Neural crest cell (in vitro differentiated cells): ENCODE measurements at regions not wholly inside any gene's neighbourhood (a gene's known extent, or its start where the extent isn't known, plus 50 kb on each side); places are given as distances from the start of the nearest gene placed in this dataset.
"Not testable (repeated sequence)": the region's sequence is repeated elsewhere in the genome, so short reads cannot be mapped to it uniquely, and the experiment has no call there.

Experiments used
- DNase-seq: peaks from one replicate; pipeline ENCODE4 v3.0.0; 2021; ENCODE audit warnings: low read depth, mixed read lengths, low spot score
- H3K27ac Mint-ChIP-seq: one replicate; pipeline ENCODE4 v1.8.0; 2021; ENCODE audit warnings: mild to moderate bottlenecking, mixed read lengths; ENCODE audit not compliant: unreplicated experiment
- H3K27me3 Mint-ChIP-seq: 2 replicates; pipeline ENCODE4 v1.8.0; 2021; ENCODE audit warnings: low read depth, mild to moderate bottlenecking, mixed read lengths
- H3K36me3 Mint-ChIP-seq: 2 replicates; pipeline ENCODE4 v1.8.0; 2021; ENCODE audit warnings: low read depth, mild to moderate bottlenecking, mixed read lengths
- H3K4me1 Mint-ChIP-seq: 2 replicates; pipeline ENCODE4 v1.8.0; 2021; ENCODE audit warnings: mixed read lengths
- H3K4me3 Mint-ChIP-seq: one replicate; pipeline ENCODE4 v1.8.0; 2021; ENCODE audit warnings: mild to moderate bottlenecking, mixed read lengths
- H3K9me3 Mint-ChIP-seq: 2 replicates; pipeline ENCODE4 v1.8.0; 2021; ENCODE audit warnings: mixed read lengths
- CTCF ChIP-seq: fragments of 200-600 bp; sonication (generic); conservative IDR thresholded peaks from 2 replicates; pipeline ENCODE4 v1.5.0; 2021; ENCODE audit warnings: antibody characterized with exemption, mild to moderate bottlenecking

- Mint-ChIP-seq H3K9me3 (peaks cover 1% of the 10 kb centered on the region), H3K27ac (no peak overlapping the region), H3K4me3 (no peak overlapping the region), H3K4me1 (no peaks in the 10 kb centered on the region), H3K27me3 (peaks cover 15% of the 10 kb centered on the region), H3K36me3 (peaks cover 2% of the 10 kb centered on the region)
- DNase-seq: no peak
- no peak for TF ChIP-seq CTCF
Observed at GRCh38 chr20:43349841-43350240, 107.9 kb upstream of the SRSF6 start.

GRCh38 chr20:43347839-43348238, 109.9 kb upstream of the SRSF6 start:
- H3K27me3 Mint-ChIP-seq: peaks cover 15% of the 10 kb centered on the region
- not testable (repeated sequence) for H3K9me3 Mint-ChIP-seq, DNase-seq, H3K27ac Mint-ChIP-seq, H3K4me1 Mint-ChIP-seq, H3K4me3 Mint-ChIP-seq, H3K36me3 Mint-ChIP-seq

GRCh38 chr20:43345676-43346075, 112.0 kb upstream of the SRSF6 start:
- Mint-ChIP-seq H3K4me1 (no peaks in the 10 kb centered on the region), H3K27ac (no peak overlapping the region), H3K27me3 (peaks cover 18% of the 10 kb centered on the region), H3K9me3 (peaks cover 8% of the 10 kb centered on the region), H3K36me3 (peaks cover 2% of the 10 kb centered on the region), H3K4me3 (no peak overlapping the region)
- no peak for DNase-seq
- TF ChIP-seq CTCF: no peak

- no peak for TF ChIP-seq CTCF
- no peak overlapping the region for H3K4me3 Mint-ChIP-seq
Observed at GRCh38 chr20:43341511-43341910, 116.2 kb upstream of the SRSF6 start.

GRCh38 chr20:43337036-43337435, 120.7 kb upstream of the SRSF6 start:
- Mint-ChIP-seq H3K27ac (no peak overlapping the region), H3K9me3 (peaks cover 17% of the 10 kb centered on the region), H3K4me3 (no peak overlapping the region), H3K36me3 (peaks cover 3% of the 10 kb centered on the region), H3K4me1 (no peaks in the 10 kb centered on the region), H3K27me3 (peaks cover 2% of the 10 kb centered on the region)
- DNase-seq: no peak
- no peak for TF ChIP-seq CTCF

More at GRCh38 chr20:43341511-43341910, 116.2 kb upstream of the SRSF6 start:
- Mint-ChIP-seq H3K4me1 (no peaks in the 10 kb centered on the region), H3K27ac (no peak overlapping the region), H3K36me3 (peaks cover 2% of the 10 kb centered on the region), H3K9me3 (peaks cover 8% of the 10 kb centered on the region), H3K27me3 (peaks cover 7% of the 10 kb centered on the region)
- no peak for DNase-seq

GRCh38 chr20:43334080-43334479, 123.6 kb upstream of the SRSF6 start:
- peaks cover 3% of the 10 kb centered on the region for H3K36me3 Mint-ChIP-seq
- TF ChIP-seq CTCF: no peak
- no peaks in the 10 kb centered on the region for H3K4me1 Mint-ChIP-seq
- no peak overlapping the region for H3K27ac Mint-ChIP-seq
- no peak for DNase-seq
- H3K9me3 Mint-ChIP-seq: peaks cover 17% of the 10 kb centered on the region
- no peak overlapping the region for H3K4me3 Mint-ChIP-seq
- peaks cover 2% of the 10 kb centered on the region for H3K27me3 Mint-ChIP-seq
